Astrocyte of the spinal cord (primary cell): ENCODE measurements at regions not wholly inside any gene's neighbourhood (a gene's known extent, or its start where the extent isn't known, plus 50 kb on each side); places are given as distances from the start of the nearest gene placed in this dataset.

Source experiments
- DNase-seq: peaks from one replicate; pipeline ENCODE4 v3.0.0; 2011; ENCODE audit warnings: low read depth, low spot score
- H3K4me3 ChIP-seq: 2 replicates; pipeline ENCODE4 v1.5.1; 2011; ENCODE audit warnings: low read depth, mild to moderate bottlenecking, low read length, moderate library complexity
- CTCF ChIP-seq: IDR thresholded peaks from 2 replicates; pipeline ENCODE4 v1.5.1; 2012; ENCODE audit warnings: low read depth, mild to moderate bottlenecking, low read length, inconsistent platforms
- in situ Hi-C: cut with HindIII; loops from 2 replicates; pipeline ENCODE4 v1.10.0; 2017; ENCODE audit warnings: low sequenced_read_pairs

- DNase-seq, result no peak
- H3K4me3 ChIP-seq, result no peak overlapping the region
- in situ Hi-C loops, result no loop called here
- TF ChIP-seq CTCF, result no peak
Observed at GRCh38 chr21:15193937-15194336, 129.1 kb upstream of the NRIP1 start.

- in situ Hi-C loops, result no loop called here
- no peak for DNase-seq
Observed at GRCh38 chr21:15195104-15195503, 130.3 kb upstream of the NRIP1 start.

GRCh38 chr21:15195768-15196167 lies 131.0 kb upstream of the NRIP1 start:
- no peak for TF ChIP-seq CTCF
- no peak for DNase-seq
- no peak overlapping the region for H3K4me3 ChIP-seq
- in situ Hi-C loops, result no loop called here

More at GRCh38 chr21:15195104-15195503, 130.3 kb upstream of the NRIP1 start:
- H3K4me3 ChIP-seq, result no peak overlapping the region
- no peak for TF ChIP-seq CTCF

GRCh38 chr21:15197696-15198095 lies 132.9 kb upstream of the NRIP1 start:
- no peak for TF ChIP-seq CTCF
- in situ Hi-C loops, result no loop called here
- H3K4me3 ChIP-seq, result no peak overlapping the region
- no peak for DNase-seq

GRCh38 chr21:15199414-15200383 lies 134.9 kb upstream of the NRIP1 start:
- no peak for TF ChIP-seq CTCF
- DNase-seq, result no peak
- in situ Hi-C loops, result no loop called here
- H3K4me3 ChIP-seq, result no peak overlapping the region

GRCh38 chr21:15203740-15204139 lies 138.9 kb upstream of the NRIP1 start:
- no peak for TF ChIP-seq CTCF
- no peak overlapping the region for H3K4me3 ChIP-seq
- in situ Hi-C loops, result no loop called here
- no peak for DNase-seq
